ENCODE measurements at regions not wholly inside any gene's neighbourhood (a gene's known extent, or its start where the extent isn't known, plus 50 kb on each side); places are given as distances from the start of the nearest gene placed in this dataset.

GRCh38 chr19:29390742-29391141, 135.1 kb upstream of the VSTM2B start:
- Histone ChIP-seq H3K36me3 (replicated peaks in 1 of 2; ENCODE audit: control insufficient read depth in 1 of 2, insufficient read depth in 2 of 2, low read length in 1 of 2) (no peaks in the 10 kb centered on the region), H3K4me1 (ENCODE audit: control insufficient read depth in 1 of 2, insufficient read depth in 2 of 2, low read depth in 1 of 2, low read length in 1 of 2) (no peaks in the 10 kb centered on the region; a peak in 1 of 4 replicates), H3K9ac (no peak overlapping the region), H2AFZ (ENCODE audit: low read depth) (no peak overlapping the region), H3K79me2 (ENCODE audit: insufficient read depth) (no peaks in the 10 kb centered on the region), H3K4me2 (no peak overlapping the region), H3K9me3 (no peaks in the 10 kb centered on the region), H3K27me3 (ENCODE audit: insufficient read depth) (no peaks in the 10 kb centered on the region; the same call in 1 of the 2 replicates), H3K4me3 (ENCODE audit: low read depth in 2 of 2, low read length in 1 of 2) (no peak overlapping the region), H3K27ac (ENCODE audit: low read depth in 2 of 2, low read length in 1 of 2) (no peak overlapping the region), H4K20me1 (ENCODE audit: insufficient read depth) (no peaks in the 10 kb centered on the region), H3K9me2 (no peaks in the 10 kb centered on the region), H3F3A (replicated peaks; ENCODE audit: insufficient read depth) (no peaks in the 10 kb centered on the region)
- CTCF ChIA-PET = no interaction called here
- POLR2A ChIA-PET = no interaction called here
- TF ChIP-seq RAD21 (IDR thresholded peaks at IDR 0.05; ENCODE audit: low read length) = no peak
- TF ChIP-seq SMC3 (IDR thresholded peaks at IDR 0.05; ENCODE audit: low read depth, low read length) = no peak
- TF ChIP-seq SIN3A (IDR thresholded peaks at IDR 0.05; ENCODE audit: borderline replicate concordance, low read depth, low read length) = no peak
- no peak for TF ChIP-seq TAF1 (IDR thresholded peaks at IDR 0.05; ENCODE audit: borderline replicate concordance, low read depth, low read length)
- no peak for TF ChIP-seq EP300 (IDR thresholded peaks at IDR 0.05; ENCODE audit: borderline replicate concordance in 1 of 2, low read depth in 1 of 2, low read length in 1 of 2)
- no peak for TF ChIP-seq CTCF (IDR thresholded peaks at IDR 0.05)
- TF ChIP-seq IRF3 (IDR thresholded peaks at IDR 0.05; ENCODE audit: low read depth, low read length) = no peak
- TF ChIP-seq ELF1 (IDR thresholded peaks at IDR 0.05) = no peak
- TF ChIP-seq FOXM1 (IDR thresholded peaks at IDR 0.05; ENCODE audit: low read depth) = no peak
- no peak for TF ChIP-seq JUND (IDR thresholded peaks at IDR 0.05)
- no peak for TF ChIP-seq CHD2 (IDR thresholded peaks at IDR 0.05; ENCODE audit: low read length, partially characterized antibody)
- no peak for TF ChIP-seq PBX3 (IDR thresholded peaks at IDR 0.05)
- no peak for TF ChIP-seq YY1 (IDR thresholded peaks at IDR 0.05; ENCODE audit: low read depth)
- DNase-seq = no peak

GRCh38 chr19:29393915-29394460, 131.8 kb upstream of the VSTM2B start:
- H3K36me3 ChIP-seq (replicated peaks in 1 of 2; ENCODE audit: control insufficient read depth in 1 of 2, insufficient read depth in 2 of 2, low read length in 1 of 2) = no peaks in the 10 kb centered on the region
- ChIA-PET POLR2A (no interaction called here), CTCF (interaction anchor here (0.7 kb wide), 1 partner anchor 202 kb away, joined by 4 read pairs; no protein-coding TSS in a partner anchor)
- H3K9me3 ChIP-seq = no peaks in the 10 kb centered on the region
- no peak overlapping the region for H3K4me2 ChIP-seq
- H3K79me2 ChIP-seq (ENCODE audit: insufficient read depth) = no peaks in the 10 kb centered on the region
- no peak for TF ChIP-seq POLR2AphosphoS5 (IDR thresholded peaks at IDR 0.05; ENCODE audit: low read depth, low read length)
- no peak for TF ChIP-seq RAD21 (IDR thresholded peaks at IDR 0.05; ENCODE audit: low read length)
- no peak for TF ChIP-seq ZBTB33 (IDR thresholded peaks at IDR 0.05; ENCODE audit: borderline replicate concordance, low read depth)
- no peak for TF ChIP-seq NFIC (IDR thresholded peaks at IDR 0.05; ENCODE audit: borderline replicate concordance)
- no peak for TF ChIP-seq MEF2A (IDR thresholded peaks at IDR 0.05; ENCODE audit: borderline replicate concordance, low read depth)
- no peak for TF ChIP-seq USF2 (IDR thresholded peaks at IDR 0.05; ENCODE audit: borderline replicate concordance, low read depth, low read length)
- TF ChIP-seq YY1 (IDR thresholded peaks at IDR 0.05; ENCODE audit: low read depth) = no peak
- TF ChIP-seq SIN3A (IDR thresholded peaks at IDR 0.05; ENCODE audit: borderline replicate concordance, low read depth, low read length) = no peak
- no peak for TF ChIP-seq FOXM1 (IDR thresholded peaks at IDR 0.05; ENCODE audit: low read depth)
- TF ChIP-seq TCF12 (IDR thresholded peaks at IDR 0.05) = no peak
- no peak for TF ChIP-seq FOXJ3 (CRISPR knock-in tag; IDR thresholded peaks at IDR 0.05)
- WGBS (ENCODE audit: low lambda C conversion rate) = 5% methylated on average over 7 of the region's 7 CpGs
- H3K4me1 ChIP-seq (ENCODE audit: control insufficient read depth in 1 of 2, insufficient read depth in 2 of 2, low read depth in 1 of 2, low read length in 1 of 2) = no peaks in the 10 kb centered on the region; a peak in 1 of 4 replicates
- H3K9ac ChIP-seq = no peak overlapping the region
- H3K27ac ChIP-seq (ENCODE audit: low read depth in 2 of 2, low read length in 1 of 2) = no peak overlapping the region
- H3F3A ChIP-seq (replicated peaks; ENCODE audit: insufficient read depth) = no peaks in the 10 kb centered on the region
- H4K20me1 ChIP-seq (ENCODE audit: insufficient read depth) = no peaks in the 10 kb centered on the region
- no peak for DNase-seq
- H3K4me3 ChIP-seq (ENCODE audit: low read depth in 2 of 2, low read length in 1 of 2) = no peak overlapping the region
- H3K27me3 ChIP-seq (ENCODE audit: insufficient read depth) = no peaks in the 10 kb centered on the region; the same call in 1 of the 2 replicates
- no peaks in the 10 kb centered on the region for H3K9me2 ChIP-seq
- no peak overlapping the region for H2AFZ ChIP-seq (ENCODE audit: low read depth)

Data from SK-N-SH (cell line).